Keratinocyte (primary cell): ENCODE measurements at regions not wholly inside any gene's neighbourhood (a gene's known extent, or its start where the extent isn't known, plus 50 kb on each side); places are given as distances from the start of the nearest gene placed in this dataset.

Source experiments
- DNase-seq: peaks from one replicate; pipeline ENCODE4 v3.0.0-alpha.2; 2011; ENCODE audit warnings: low read depth, missing footprints, low spot score
- FAIRE-seq: peaks from 2 replicates; lab custom pipeline; 2011; peaks lifted over from hg19 to GRCh38; lab: Jason Lieb, UNC
- H2AFZ ChIP-seq: 2 replicates; pipeline ENCODE4 v1.6.0; 2012; ENCODE audit warnings: low read length, control low read depth, inconsistent platforms; ENCODE audit not compliant: control insufficient read depth
- H3K27ac ChIP-seq: 2 replicates; pipeline ENCODE4 v1.5.1; 2011; ENCODE audit warnings: low read length; ENCODE audit not compliant: control insufficient read depth, insufficient read depth
- H3K27me3 ChIP-seq: 3 replicates; pipeline ENCODE4 v1.6.0; 2011; ENCODE audit warnings: low read length; ENCODE audit not compliant: control insufficient read depth, insufficient read depth; ENCODE audit errors: extremely low read depth
- H3K36me3 ChIP-seq, 2 experiments: 2 replicates in 1 of 2; 3 replicates in 1 of 2; pipeline ENCODE4 v1.5.1; 2011; ENCODE audit warnings: low read length in 2 of 2, mild to moderate bottlenecking in 1 of 2; ENCODE audit not compliant: control insufficient read depth in 2 of 2, insufficient read depth in 2 of 2; ENCODE audit errors: extremely low read depth in 1 of 2
- H3K4me1 ChIP-seq: 3 replicates; pipeline ENCODE4 v1.5.1; 2011; ENCODE audit warnings: low read length; ENCODE audit not compliant: control insufficient read depth, insufficient read depth; ENCODE audit errors: extremely low read depth
- H3K4me2 ChIP-seq: 3 replicates; pipeline ENCODE4 v1.6.0; 2011; ENCODE audit warnings: low read depth, low read length; ENCODE audit not compliant: control insufficient read depth, insufficient read depth; ENCODE audit errors: extremely low read depth
- H3K4me3 ChIP-seq, 3 experiments: fragments of 200-600 bp in 1 of 3; sonication (generic) in 1 of 3; 2 replicates in 2 of 3; 3 replicates in 1 of 3; pipeline ENCODE4 v1.5.1; 2011 to 2016; ENCODE audit warnings: low read length in 3 of 3, mild to moderate bottlenecking in 3 of 3, control low read depth in 2 of 3, inconsistent platforms in 1 of 3, low read depth in 1 of 3, mixed read lengths in 1 of 3, mixed run types in 1 of 3, moderate library complexity in 1 of 3; ENCODE audit not compliant: control insufficient read depth in 2 of 3, insufficient read depth in 2 of 3; ENCODE audit errors: extremely low read depth in 1 of 3
- H3K79me2 ChIP-seq: 2 replicates; pipeline ENCODE4 v1.6.0; 2012; ENCODE audit warnings: low read length; ENCODE audit not compliant: control insufficient read depth, insufficient read depth
- H3K9ac ChIP-seq: 3 replicates; pipeline ENCODE4 v1.6.0; 2011; ENCODE audit warnings: low read length; ENCODE audit not compliant: control insufficient read depth, insufficient read depth; ENCODE audit errors: extremely low read depth
- H3K9me1 ChIP-seq: 3 replicates; pipeline ENCODE4 v1.6.0; 2011; ENCODE audit warnings: low read length; ENCODE audit not compliant: control insufficient read depth, insufficient read depth; ENCODE audit errors: extremely low read depth
- H3K9me3 ChIP-seq: 2 replicates; pipeline ENCODE4 v1.5.1; 2012; ENCODE audit warnings: low read depth, low read length; ENCODE audit not compliant: control insufficient read depth
- H4K20me1 ChIP-seq: 3 replicates; pipeline ENCODE4 v1.6.0; 2011; ENCODE audit warnings: low read length; ENCODE audit not compliant: control insufficient read depth, insufficient read depth; ENCODE audit errors: extremely low read depth
- CTCF ChIP-seq, 3 experiments: IDR thresholded peaks in 1 of 3; conservative IDR thresholded peaks in 1 of 3; optimal IDR thresholded peaks in 1 of 3; 2 replicates in 2 of 3; 3 replicates in 1 of 3; pipeline versions ENCODE3 to v1.5.1; 2011; ENCODE audit warnings: low read length in 3 of 3, mild to moderate bottlenecking in 3 of 3, moderate library complexity in 2 of 3, control low read depth in 1 of 3, inconsistent platforms in 1 of 3; ENCODE audit not compliant: insufficient read depth in 2 of 3; ENCODE audit errors: extremely low read depth in 1 of 3
- EZH2 ChIP-seq: IDR thresholded peaks from one replicate; pipeline ENCODE4 v1.6.1; 2012; ENCODE audit warnings: inconsistent platforms, mild to moderate bottlenecking, low read length, moderate library complexity
- dilution Hi-C: fragments of 300-500 bp; cut with MboI; formaldehyde crosslinking; loops from one replicate; pipeline ENCODE4 v1.7.0; 2020; ENCODE audit warnings: low sequenced_read_pairs; ENCODE audit not compliant: extremely low pct_ligation_motif_present

GRCh38 chr1:5448486-5448885 is 543.7 kb downstream of the NPHP4 start:
- DNase-seq (no peak), FAIRE-seq (no peak)
- Histone ChIP-seq H4K20me1 (no peaks in the 10 kb centered on the region), H3K9me1 (no peaks in the 10 kb centered on the region), H3K9me3 (no peaks in the 10 kb centered on the region), H3K9ac (no peak overlapping the region), H3K36me3 (no peaks in the 10 kb centered on the region), H3K27ac (no peak overlapping the region), H3K4me2 (no peak overlapping the region), H3K4me3 (no peak overlapping the region), H2AFZ (no peak overlapping the region), H3K27me3 (no peaks in the 10 kb centered on the region), H3K4me1 (no peaks in the 10 kb centered on the region), H3K79me2 (no peaks in the 10 kb centered on the region)
- dilution Hi-C loops, result no loop called here
- TF ChIP-seq CTCF (optimal IDR thresholded peaks at IDR 0.05 in 1 of 3, IDR thresholded peaks at IDR 0.05 in 1 of 3, conservative IDR thresholded peaks at IDR 0.05 in 1 of 3; ENCODE audit: extremely low read depth in 1 of 3, insufficient read depth in 2 of 3, low read length in 3 of 3) (peak; percentile 16 to 49 (median 29)), EZH2 (no peak)

DNA sequence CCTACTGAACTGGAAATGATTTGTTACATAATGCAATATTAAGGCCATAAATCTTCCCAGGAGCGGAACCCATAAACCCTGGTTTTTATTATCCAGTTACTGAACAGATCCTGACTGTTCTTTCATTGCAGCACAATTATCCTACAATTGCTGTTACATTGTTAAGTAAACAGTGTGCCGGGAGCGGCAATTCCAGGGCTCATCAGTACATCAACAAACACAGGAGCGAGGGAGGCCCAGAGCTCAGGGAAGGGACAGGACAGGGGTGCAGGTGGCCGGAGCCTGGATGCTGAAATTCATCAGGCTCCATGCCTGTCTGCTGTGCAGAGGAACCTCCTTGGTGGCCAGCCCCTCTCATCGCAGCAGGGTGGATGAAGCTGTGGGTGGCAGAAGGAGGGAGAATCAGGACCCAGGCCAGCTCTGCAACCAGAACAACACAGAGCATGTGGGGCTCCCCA is 544.7 kb downstream of the NPHP4 start:
- Histone ChIP-seq H3K4me1 (no peaks in the 10 kb centered on the region), H3K9ac (no peak overlapping the region), H3K4me3 (no peak overlapping the region), H3K27me3 (no peaks in the 10 kb centered on the region), H3K4me2 (no peak overlapping the region), H3K79me2 (no peaks in the 10 kb centered on the region), H3K9me1 (no peaks in the 10 kb centered on the region), H4K20me1 (no peaks in the 10 kb centered on the region), H2AFZ (no peak overlapping the region), H3K9me3 (no peaks in the 10 kb centered on the region), H3K27ac (no peak overlapping the region), H3K36me3 (no peaks in the 10 kb centered on the region)
- dilution Hi-C loops, result no loop called here
- FAIRE-seq (no peak), DNase-seq (no peak)
- TF ChIP-seq CTCF (optimal IDR thresholded peaks at IDR 0.05 in 1 of 3, IDR thresholded peaks at IDR 0.05 in 1 of 3, conservative IDR thresholded peaks at IDR 0.05 in 1 of 3; ENCODE audit: extremely low read depth in 1 of 3, insufficient read depth in 2 of 3, low read length in 3 of 3) (no peak), EZH2 (no peak)
